HG02884 (cell line): ENCODE measurements at regions not wholly inside any gene's neighbourhood (a gene's known extent, or its start where the extent isn't known, plus 50 kb on each side); places are given as distances from the start of the nearest gene placed in this dataset.

Source experiments
- ATAC-seq: cut with Tn5 transposase; IDR thresholded peaks from one replicate; pipeline ENCODE4 v1.9.1; 2021; ENCODE audit warnings: mild to moderate bottlenecking, moderate library complexity; ENCODE audit not compliant: unreplicated experiment

DNA sequence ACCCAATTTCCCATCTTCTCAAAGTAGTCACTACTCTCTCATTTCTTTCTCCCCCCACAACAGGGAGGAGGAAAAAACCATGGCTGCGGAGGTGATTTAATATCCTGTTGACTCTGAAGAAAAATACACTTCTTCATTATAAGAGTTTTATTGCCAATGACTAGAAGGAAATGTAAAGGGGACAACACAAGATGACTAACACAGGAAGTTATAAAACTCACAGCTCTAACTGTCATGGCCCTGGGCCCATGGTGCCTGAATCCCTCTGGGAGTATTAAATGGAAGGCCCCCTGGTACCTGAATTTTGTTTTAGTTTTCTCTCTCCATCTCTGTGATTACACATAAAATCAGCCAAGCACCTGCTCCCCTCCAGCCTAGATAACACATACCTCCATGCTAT lies 352.8 kb upstream of the FAT3 start:
- no peak for ATAC-seq

DNA sequence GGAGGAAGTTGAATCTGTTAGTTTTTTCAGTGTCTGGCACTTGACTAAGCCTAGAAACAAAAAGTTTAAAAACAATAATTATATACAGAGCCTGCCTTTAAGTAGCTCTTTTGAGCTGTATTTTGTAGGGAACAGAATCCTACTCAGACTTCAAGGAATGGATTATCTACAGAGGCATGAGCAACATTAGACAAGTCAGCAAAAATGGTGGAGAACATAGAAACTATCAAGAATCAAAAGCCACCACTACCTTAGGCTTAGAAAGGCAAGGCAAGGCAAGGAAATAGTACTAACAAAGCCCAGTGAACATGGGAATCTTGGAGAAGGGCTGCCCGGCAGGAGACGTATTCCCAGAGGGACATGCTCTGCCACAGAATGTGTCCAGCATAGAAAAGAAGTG lies 353.6 kb upstream of the FAT3 start:
- ATAC-seq = no peak

DNA sequence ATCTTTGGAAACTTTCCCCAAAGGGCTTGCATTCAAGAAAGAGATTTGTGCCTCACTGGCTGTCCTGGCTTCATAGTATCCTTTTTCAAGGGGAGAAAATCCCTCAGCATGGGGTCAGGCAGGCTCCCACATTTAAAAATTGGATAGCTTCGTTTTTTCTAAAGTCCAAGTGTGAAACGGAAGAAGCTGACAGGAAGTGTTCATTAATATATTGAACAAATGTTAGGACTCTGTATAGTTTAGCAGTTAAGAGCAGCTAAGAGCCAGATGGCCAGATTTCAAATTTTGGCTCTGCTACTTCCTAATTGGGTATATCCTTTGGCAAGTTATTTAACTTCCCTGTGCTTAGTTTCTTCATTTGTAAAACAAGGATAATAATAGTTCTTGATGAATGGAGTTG lies 354.9 kb upstream of the FAT3 start:
- ATAC-seq = no peak

DNA sequence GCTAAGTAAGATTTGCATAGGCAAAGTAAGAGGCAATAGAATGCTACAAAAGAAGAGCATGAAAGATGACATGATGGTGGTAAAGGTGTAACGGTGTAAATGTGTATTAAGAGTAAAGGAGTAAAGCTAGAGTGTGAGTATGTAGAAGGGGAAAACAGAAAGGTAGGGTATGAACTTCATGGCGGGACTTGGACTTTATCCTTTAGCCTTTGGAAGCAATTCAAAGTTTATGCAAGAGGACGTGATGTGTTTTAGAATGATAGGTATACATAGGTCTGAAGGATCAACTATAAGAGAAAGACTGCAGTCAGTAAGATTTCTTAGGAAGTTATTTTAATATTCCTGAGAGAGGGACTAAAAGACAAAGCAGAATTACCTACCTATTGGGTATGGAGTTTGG lies 358.0 kb upstream of the FAT3 start:
- no peak for ATAC-seq

DNA sequence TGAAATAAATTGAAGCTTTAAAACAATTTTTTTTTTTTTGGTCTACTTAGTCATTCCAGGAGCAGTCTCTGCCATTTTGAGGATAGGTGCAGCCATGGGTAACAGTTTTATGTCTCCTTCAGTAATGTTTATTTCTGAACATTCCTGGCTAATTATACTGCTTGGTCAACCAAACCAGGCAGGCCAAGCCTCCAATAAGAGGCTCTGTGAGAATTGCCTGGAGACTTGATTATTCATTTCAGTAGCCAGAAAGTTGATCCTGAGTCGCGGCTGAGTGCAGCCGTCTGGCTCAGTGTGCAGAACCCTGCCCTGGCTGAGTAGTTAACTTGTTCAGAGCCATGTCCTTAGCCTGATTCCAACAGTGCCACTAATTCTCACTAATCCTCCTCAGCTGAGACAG lies 364.0 kb upstream of the FAT3 start:
- ATAC-seq = no peak

DNA sequence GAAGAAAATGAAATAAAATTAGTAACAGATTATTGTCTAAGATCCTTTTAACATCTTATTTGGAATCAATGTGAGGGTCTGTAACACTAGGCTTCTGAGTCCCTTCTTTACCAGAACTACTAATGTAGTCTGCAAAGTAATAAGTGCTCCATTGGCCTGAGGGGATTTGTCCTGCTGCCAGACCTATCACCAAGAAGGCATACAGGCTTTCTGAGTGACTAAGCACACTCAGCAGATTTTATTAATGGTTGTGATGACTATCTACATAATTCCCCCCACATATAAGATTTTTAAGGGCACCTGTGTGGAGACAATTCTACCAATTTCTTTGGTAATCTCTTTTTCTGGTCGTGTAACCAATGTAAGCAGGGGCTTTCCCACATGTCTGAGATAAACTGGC lies 365.0 kb upstream of the FAT3 start:
- no peak for ATAC-seq

DNA sequence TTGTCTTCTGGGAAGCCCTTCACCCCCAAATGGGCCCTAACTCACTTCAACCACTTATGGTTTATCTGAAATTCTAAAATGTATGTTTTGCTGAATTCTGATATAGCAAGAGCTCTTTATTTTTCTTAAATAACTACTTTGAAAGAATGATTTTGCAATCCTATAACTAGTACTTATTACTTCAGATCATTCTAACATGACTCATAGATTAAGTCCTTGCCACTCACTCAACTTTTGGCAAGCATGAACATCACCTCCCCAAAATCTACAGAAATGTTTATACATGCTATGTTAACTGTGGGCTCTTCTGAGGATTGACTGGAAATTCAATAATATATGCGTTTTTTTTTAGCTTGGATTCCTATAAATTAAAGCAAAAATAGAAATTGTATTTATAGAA lies 367.4 kb upstream of the FAT3 start:
- ATAC-seq = no peak

DNA sequence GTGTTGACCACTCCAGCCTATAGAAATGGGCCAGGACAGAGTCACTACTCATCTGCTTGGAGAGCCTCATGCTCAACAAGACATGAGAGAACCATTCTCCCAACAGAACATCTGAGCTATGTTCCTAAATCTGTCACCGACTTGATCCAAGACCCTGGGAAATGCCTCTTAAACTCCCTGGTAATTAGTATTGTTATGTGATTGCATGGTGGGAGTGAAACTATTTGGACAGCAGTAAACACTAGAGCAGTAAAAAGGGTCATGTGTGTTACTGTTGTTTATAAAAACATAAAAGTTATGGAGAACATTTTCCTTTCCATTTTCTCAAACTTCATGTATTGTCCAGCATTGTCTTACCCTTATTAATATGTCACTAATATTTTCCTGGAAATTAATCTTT lies 369.8 kb upstream of the FAT3 start:
- ATAC-seq = no peak

DNA sequence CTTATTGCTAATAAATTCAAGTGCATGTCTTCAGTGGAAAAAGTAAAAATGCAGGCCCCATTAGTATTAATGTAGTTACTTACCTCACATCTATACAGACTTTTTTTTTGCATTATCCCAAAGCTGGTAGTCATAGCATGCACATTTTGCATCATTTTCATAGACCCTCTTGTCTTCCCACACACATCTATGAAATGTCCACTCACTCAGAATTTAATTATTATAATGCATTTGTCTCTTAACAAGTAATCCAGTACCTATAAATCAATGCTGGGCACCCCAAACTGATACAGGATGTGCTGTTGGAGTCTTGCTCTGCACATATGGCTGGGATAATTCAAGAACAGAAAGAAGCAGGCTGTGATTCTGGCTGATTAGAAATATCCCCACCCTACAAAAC lies 370.4 kb upstream of the FAT3 start:
- ATAC-seq = no peak

DNA sequence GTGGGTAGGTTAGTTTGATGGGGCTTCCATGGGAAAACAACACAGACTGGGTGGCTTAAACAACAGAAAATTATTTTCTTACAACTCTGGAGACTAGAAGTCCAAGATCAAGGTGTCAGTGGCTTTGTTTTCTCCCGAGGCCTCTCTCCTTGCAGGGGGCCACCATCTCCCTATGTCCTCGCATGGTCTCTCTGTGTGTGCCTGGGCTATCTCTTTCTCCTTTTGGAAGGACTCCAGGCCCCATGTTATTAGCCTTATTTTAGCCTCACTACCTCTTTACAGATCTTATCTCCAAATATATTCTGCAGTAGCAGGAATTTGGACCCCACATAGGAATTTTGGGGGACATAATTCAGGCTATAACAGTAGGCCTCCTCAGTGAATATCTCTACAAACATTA lies 372.7 kb upstream of the FAT3 start:
- no peak for ATAC-seq

DNA sequence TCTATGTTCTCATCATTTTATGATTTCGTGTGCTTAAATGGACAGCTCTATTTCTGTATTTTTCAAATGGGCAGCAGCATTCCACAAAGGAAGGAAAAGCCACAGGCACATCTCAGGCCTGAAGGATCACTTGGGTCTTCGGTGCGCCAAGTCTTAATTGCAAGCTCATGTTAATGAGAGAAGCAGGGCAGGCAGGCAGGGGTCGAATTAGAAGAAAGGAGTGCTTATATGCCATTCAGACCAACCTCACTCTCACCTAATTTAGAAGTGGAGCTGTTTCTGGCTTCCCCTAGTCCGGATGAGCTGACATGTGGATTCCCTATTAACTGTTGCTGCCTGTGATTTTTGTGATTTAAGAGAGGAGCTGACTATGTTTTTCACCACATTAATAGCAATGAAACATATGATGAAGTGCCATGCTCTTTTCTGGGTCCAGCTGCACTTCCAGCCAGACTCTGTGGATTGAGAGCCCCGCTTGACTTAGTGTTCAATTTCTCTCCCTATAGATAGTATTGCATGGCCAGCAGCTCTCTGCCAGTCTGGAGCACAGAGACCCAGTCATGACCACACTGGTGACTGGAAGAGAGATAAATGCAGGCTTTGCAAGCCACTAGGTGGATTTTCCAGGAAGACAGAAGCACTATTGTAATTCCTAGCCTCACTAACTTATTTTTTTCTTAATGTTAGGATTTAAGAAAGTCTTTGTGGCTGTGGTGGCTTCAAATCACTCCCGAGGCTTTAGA lies 373.9 kb upstream of the FAT3 start:
- no peak for ATAC-seq

DNA sequence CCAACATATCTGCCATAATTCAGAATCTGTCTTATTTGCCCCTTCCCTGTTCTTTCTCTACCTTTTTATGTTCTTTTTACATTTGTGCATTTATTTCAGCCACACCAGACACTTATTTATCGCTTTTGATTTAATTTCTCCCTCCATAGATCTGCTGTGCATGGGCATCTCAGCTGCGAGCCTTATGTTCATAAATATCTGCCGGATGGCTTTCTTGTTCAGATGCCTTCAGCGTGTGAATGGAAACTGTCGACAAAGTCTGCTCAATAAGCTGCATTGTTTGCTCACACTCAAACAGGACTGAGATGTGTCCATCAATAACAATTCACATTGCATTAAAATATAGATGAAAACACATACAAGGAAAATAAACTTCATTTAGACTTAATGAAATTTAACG lies 374.6 kb upstream of the FAT3 start:
- no peak for ATAC-seq

DNA sequence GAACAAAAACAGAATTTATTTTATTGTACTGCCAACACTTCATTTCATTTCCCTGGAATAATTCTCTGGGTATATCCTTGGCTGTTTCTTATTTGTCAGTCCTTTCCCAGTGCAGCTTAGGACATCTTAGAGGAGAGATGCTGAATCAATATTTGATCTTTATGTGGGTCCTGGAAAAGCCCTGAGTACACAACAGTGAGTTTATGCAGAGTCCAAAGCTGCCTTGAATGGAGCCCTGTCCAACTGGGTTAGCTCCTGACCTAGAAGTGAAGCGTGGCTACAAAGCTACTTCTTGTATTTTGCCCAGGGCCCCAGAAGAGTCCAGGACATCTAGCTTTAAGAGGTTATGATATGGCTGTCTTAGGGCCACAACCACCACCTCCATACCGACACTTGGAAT lies 378.0 kb upstream of the FAT3 start:
- ATAC-seq = no peak

DNA sequence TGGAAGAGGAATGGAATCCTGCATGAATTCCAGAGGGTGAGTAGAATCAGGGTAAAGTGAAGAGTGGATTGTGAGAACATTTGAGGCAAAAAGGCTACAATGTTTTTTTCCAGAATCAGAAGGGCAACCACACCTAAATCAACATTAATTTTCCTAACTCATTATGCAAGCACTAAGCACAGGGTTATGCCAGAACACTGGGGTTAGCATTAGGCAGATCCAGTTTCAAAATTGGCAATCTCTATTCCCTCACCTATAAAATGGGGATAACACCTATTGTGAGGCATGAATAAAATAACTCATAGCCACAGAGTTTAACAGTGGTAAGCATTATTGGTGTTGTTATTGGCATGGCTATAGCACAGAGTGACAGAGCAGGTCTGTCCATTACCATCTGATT lies 378.6 kb upstream of the FAT3 start:
- no peak for ATAC-seq

DNA sequence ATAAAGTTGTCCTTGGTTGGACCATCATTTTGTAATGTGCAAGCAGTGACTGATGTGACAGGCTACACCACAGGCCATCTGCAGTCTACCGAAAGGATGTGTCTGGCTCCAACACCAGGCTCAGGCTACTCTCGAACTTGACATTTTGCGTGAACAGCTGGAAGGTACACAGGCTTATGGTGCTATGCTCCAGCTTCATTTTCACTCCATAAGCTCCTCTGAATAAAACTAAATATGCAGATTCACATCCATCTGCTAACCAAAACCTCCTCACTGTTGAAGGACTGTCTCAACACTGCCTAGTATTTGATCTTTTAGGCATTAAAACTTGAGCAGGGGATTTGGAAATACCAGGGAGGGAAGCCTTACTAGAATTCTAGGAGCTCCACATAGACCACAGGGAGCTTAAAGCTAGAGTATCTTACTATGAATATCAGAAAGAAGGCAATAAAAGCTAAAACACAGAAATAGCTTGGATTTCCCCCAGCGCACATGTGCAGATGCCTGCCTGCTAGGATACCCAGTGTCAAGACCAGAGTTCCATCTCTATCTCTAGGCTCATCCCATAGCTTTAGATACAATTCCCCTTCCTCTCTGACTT lies 383.9 kb upstream of the FAT3 start:
- no peak for ATAC-seq

DNA sequence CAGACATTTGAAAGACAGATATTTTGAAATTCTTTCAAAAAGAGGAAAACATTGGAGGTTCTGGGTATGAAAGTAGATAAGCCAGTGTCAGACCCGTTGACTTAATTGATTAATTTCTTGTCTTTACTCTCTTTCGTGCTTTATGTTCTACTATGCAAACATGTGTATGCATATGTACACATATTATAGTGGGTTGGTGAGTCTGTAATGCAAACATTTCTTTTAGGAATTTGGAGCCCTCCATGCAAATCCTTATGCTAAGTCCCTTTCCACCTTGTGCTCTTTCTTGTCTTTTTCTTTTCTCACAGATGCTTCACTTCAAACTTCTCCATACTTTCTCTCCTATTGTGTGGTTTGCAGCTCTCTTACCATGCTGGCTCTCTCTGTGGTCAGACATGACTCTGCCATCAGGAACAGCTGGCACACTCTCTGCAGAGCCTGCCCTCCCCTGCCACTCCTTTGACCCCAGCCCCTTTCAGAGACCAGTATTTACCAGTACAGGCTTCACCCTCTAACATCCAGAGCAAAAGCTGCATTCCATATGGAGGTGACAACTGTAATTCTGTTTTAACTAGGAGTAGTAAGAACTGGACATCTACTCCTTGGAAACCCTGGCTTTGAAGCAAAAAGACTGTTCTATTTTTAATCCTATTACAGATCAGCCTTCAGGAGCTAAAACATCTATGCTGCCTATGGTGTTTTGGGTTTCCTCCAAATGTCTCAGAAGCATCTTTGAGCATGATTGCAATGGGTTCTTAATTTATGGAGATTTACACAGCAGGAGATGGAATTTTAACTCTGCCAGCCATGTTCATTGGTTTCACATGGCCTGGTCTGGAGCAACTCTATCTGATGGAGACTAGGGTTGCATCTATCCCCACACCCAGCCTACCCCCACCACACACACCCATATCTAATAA lies 386.9 kb upstream of the FAT3 start:
- no peak for ATAC-seq

DNA sequence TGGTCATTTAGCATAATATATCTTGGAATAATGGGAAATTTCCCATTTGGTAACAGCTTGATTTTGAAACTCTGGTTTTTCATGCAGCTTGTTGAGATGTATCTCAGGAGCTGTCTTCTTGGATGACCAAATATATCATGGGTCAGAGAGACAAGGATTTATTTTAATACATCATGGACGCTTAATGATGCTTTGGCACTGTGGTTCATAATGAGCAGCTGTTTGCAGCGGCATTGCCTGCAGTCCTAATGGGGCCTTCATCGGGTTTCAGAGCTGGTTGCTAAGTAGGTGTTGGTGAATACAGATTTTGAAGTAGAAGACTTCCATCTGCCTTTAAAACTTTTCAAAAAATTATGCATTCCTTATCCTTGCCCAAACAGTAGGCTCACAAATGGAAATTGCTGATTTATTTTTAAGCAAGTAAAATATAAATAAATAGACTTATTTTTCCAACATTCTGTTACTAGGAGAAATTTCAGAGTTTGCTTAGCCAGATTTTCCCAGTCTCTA lies 389.5 kb upstream of the FAT3 start:
- no peak for ATAC-seq

DNA sequence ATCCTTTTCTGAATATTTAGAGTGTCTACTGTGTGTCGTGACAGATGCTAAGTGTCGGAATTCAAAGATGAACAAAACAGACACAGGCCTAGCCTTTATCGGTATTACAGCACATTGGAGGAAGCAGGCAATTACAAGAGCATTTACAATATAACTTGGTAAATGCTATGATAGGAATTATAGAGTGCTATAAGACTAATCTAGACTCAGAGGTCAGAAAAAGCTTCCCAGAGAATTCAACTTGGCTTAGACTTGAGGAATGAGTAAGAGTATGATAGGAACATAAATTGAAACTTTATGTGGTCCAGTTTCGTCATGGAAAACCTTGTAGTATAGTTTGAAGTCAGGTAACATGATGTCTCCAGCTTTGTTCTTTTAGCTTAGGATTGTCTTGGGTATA lies 395.7 kb upstream of the FAT3 start:
- no peak for ATAC-seq

DNA sequence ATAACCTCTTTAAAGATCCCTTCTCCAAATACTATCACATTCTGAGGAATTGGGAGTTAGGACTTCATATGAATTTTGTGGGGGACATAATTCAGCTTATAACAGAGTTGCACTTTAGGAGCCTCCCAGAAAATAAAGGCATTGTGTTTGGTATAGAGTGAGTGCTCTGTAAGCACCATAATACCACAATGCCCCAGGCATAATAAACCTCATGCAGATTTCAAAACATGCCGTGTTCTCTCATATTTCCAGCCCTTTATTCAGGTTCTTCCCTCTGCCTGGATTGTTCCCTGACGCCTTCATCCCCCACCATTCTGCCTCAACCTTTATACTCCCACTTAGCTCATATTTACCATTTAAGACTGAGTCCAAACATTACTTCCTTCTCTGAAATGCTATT lies 398.8 kb upstream of the FAT3 start:
- no peak for ATAC-seq

DNA sequence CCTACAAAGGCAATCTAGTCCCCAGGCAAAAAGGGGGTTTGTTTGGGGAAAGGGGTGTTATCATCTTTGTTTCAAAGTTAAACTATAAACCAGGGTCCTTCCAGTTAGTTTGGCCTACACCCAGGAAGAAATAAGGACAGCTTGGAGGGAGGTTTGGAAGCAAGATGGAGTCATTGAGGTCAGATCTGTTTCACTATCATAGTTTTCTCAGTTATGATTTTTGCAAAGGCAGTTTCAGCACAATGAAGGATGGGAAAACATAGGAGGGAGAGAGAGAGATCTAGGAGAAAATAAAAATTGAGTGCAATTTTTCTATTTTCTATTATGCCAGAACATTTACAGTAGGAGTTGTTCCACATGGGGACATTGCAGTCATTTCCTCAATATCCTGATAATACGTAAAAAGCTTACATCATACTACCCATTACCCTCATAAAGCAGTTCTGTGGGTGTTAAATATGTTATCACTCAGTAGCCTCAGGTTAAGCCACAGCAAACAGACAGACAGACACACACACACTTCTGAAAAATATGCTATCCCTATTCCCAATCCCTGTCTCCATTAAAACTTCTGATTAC lies 401.3 kb upstream of the FAT3 start:
- ATAC-seq = no peak

DNA sequence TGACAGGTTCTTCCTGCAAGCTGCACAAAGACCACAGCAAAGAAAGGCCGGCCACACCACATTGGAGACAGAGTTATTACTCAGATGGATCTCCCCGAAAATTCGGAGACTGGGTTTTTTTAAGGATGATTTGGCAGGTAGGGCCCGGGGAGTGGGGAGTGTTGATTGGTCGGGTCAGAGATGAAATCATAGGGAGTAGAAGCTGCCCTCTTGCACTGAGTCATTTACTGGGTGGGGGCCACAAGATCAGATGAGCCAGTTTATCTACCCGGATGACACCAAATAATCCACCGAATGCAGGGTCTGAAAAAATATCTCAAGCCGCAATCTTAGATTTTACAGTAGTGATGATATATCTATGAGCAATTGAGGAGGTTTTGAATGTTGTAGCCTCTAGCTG lies 401.8 kb upstream of the FAT3 start:
- no peak for ATAC-seq
